ENCODE measurements at regions not wholly inside any gene's neighbourhood (a gene's known extent, or its start where the extent isn't known, plus 50 kb on each side); places are given as distances from the start of the nearest gene placed in this dataset.

DNA sequence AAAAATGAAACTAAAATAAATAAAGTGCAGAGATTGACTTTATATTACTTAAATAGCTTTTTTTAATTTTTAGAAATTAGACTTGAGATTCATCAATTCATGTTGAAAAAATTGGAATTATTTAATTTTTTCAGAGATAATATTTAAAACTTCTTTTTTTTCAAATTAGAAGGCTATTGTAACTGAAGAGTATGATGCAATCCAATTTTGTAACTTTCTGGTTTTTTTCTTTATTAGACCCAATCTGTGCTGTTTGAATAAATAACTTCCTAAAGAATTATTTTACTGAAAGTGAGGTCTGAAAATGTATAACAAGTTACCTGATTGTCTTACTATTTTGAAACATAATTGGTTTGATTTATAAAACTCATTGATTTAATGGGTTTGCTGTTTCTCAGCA, 200.9 kb downstream of the MAD2L1 start:
- DNase-seq (ENCODE audit: low spot score) (no peak), FAIRE-seq (no peak), ATAC-seq (no peak)
- Histone ChIP-seq H3K4me3 (replicated peaks in 1 of 3; ENCODE audit: insufficient read depth in 1 of 3, low read depth in 2 of 3, low read length in 3 of 3) (no peak overlapping the region), H3K79me2 (ENCODE audit: insufficient read depth, low read length) (no peaks in the 10 kb centered on the region), H3K4me1 (ENCODE audit: insufficient read depth, low read length) (no peaks in the 10 kb centered on the region), H3K4me2 (ENCODE audit: low read depth, low read length) (no peak overlapping the region), H3K9me3 (ENCODE audit: low read length) (no peaks in the 10 kb centered on the region), H3K27ac (ENCODE audit: extremely low read length, insufficient read depth, low read length) (no peak overlapping the region), H3K9ac (ENCODE audit: insufficient read depth, low read depth, low read length) (no peak overlapping the region), H3K27me3 (ENCODE audit: control insufficient read depth in 1 of 2, insufficient read depth in 2 of 2, low read length in 2 of 2) (no peaks in the 10 kb centered on the region; a peak in 1 of 5 replicates), H2AFZ (ENCODE audit: low read length) (no peak overlapping the region), H4K20me1 (ENCODE audit: insufficient read depth, low read length) (no peaks in the 10 kb centered on the region), H3K36me3 (replicated peaks in 1 of 2; ENCODE audit: control insufficient read depth in 1 of 2, insufficient read depth in 2 of 2, low read length in 2 of 2) (no peaks in the 10 kb centered on the region)
- CTCF ChIA-PET (ENCODE audit: low intra/inter-chr PET ratio, low total read pairs) = no interaction called here
- in situ Hi-C loops (cut with HindIII; ENCODE audit: extremely low pct_ligation_motif_present, low pct_unique_long_range_greater_than_20kb) (no loop called here), intact Hi-C loops (cut with micrococcal nuclease; ENCODE audit: unreplicated experiment) (no loop called here)
- POLR2A ChIA-PET = no interaction called here
- TF ChIP-seq ATF7 (IDR thresholded peaks at IDR 0.05) (0 out of 2 replicates have a peak, but pooled peaks have one; percentile 12), ATF7 (CRISPR knock-in tag; IDR thresholded peaks at IDR 0.05) (no peak), GLI4 (CRISPR knock-in tag; IDR thresholded peaks at IDR 0.05; ENCODE audit: borderline replicate concordance) (no peak)
- no TSS peak for BruUV-seq (replicated peaks)

- ChIA-PET POLR2A (no interaction called here), CTCF (ENCODE audit: low intra/inter-chr PET ratio, low total read pairs) (no interaction called here)
- DNase-seq (ENCODE audit: low spot score) (no peak), FAIRE-seq (no peak), ATAC-seq (no peak)
- no peaks in the 10 kb centered on the region for H3K79me2 ChIP-seq (ENCODE audit: insufficient read depth, low read length)
- intact Hi-C loops (cut with micrococcal nuclease; ENCODE audit: unreplicated experiment) (no loop called here), in situ Hi-C loops (cut with HindIII; ENCODE audit: extremely low pct_ligation_motif_present, low pct_unique_long_range_greater_than_20kb) (no loop called here)
- TF ChIP-seq PHF5A (CRISPR knock-in tag; IDR thresholded peaks at IDR 0.05; ENCODE audit: low read depth, unreplicated experiment) (no peak), HNRNPLL (IDR thresholded peaks at IDR 0.05; ENCODE audit: low read depth, low read length, poor library complexity, severe bottlenecking) (no peak), ZNF766 (CRISPR knock-in tag; IDR thresholded peaks at IDR 0.05; ENCODE audit: borderline replicate concordance) (no peak), NCOA1 (CRISPR knock-in tag; IDR thresholded peaks at IDR 0.05) (no peak), KLF12 (CRISPR knock-in tag; IDR thresholded peaks at IDR 0.05; ENCODE audit: borderline replicate concordance) (no peak), ZNF777 (CRISPR knock-in tag; IDR thresholded peaks at IDR 0.05) (no peak), TFDP1 (CRISPR knock-in tag; IDR thresholded peaks at IDR 0.05; ENCODE audit: borderline replicate concordance) (no peak), ZNF747 (CRISPR knock-in tag; IDR thresholded peaks at IDR 0.05; ENCODE audit: borderline replicate concordance) (no peak), SUZ12 (IDR thresholded peaks at IDR 0.05; ENCODE audit: low read depth, low read length) (no peak)
- H2AFZ ChIP-seq (ENCODE audit: low read length) = no peak overlapping the region
- no peak overlapping the region for H3K9ac ChIP-seq (ENCODE audit: insufficient read depth, low read depth, low read length)
- H3K36me3 ChIP-seq (replicated peaks in 1 of 2; ENCODE audit: control insufficient read depth in 1 of 2, insufficient read depth in 2 of 2, low read length in 2 of 2) = no peaks in the 10 kb centered on the region
- BruUV-seq (replicated peaks) = no TSS peak
- H3K4me1 ChIP-seq (ENCODE audit: insufficient read depth, low read length) = no peaks in the 10 kb centered on the region
- no peaks in the 10 kb centered on the region; a peak in 1 of 5 replicates for H3K27me3 ChIP-seq (ENCODE audit: control insufficient read depth in 1 of 2, insufficient read depth in 2 of 2, low read length in 2 of 2)
- no peak overlapping the region for H3K27ac ChIP-seq (ENCODE audit: extremely low read length, insufficient read depth, low read length)
- no peak overlapping the region for H3K4me3 ChIP-seq (replicated peaks in 1 of 3; ENCODE audit: insufficient read depth in 1 of 3, low read depth in 2 of 3, low read length in 3 of 3)
- H3K9me3 ChIP-seq (ENCODE audit: low read length) = no peaks in the 10 kb centered on the region
- H4K20me1 ChIP-seq (ENCODE audit: insufficient read depth, low read length) = no peaks in the 10 kb centered on the region
- no peak overlapping the region for H3K4me2 ChIP-seq (ENCODE audit: low read depth, low read length)
These were observed 201.3 kb downstream of the MAD2L1 start for GRCh38 chr4:119865389-119865788.
